HepG2 (cell line): ENCODE measurements at regions not wholly inside any gene's neighbourhood (a gene's known extent, or its start where the extent isn't known, plus 50 kb on each side); places are given as distances from the start of the nearest gene placed in this dataset.

ENCODE experiments used
- ATAC-seq: fragments of 200-7000 bp; cut with Tn5 transposase; 3 replicates; pipeline ENCODE4 v1.9.1; 2020; ENCODE audit warnings: mild to moderate bottlenecking, moderate library complexity
- BruUV-seq: library from RNA; stranded (reverse); fragments of 400-500 nt; replicated peaks from 2 replicates; lab custom pipeline; 2021; lab: Mats Ljungman, UMichigan
- CTCF ChIA-PET: fragments of 300-600 bp; formaldehyde crosslinking; extraction: SDS; loops from one replicate; lab custom pipeline; 2021; ENCODE audit warnings: low total read pairs, inconsistent platforms, low intra/inter-chr PET ratio; lab: Yijun Ruan, JAX
- POLR2A ChIA-PET: fragments of 350-600 bp; sonication (Branson Sonifier 250); formaldehyde crosslinking; loops from one replicate; lab custom pipeline; 2020; ENCODE audit warnings: antibody characterized with exemption, inconsistent platforms; lab: Yijun Ruan, JAX
- DNase-seq: peaks from one replicate; pipeline ENCODE4 v3.0.0-alpha.2; 2015; ENCODE audit warnings: low spot score
- FAIRE-seq: peaks from 3 replicates; lab custom pipeline; 2011; peaks lifted over from hg19 to GRCh38; lab: Jason Lieb, UNC
- H2AFZ ChIP-seq: one replicate; pipeline ENCODE4 v1.6.1; 2011; ENCODE audit warnings: low read length, inconsistent platforms
- H3K27ac ChIP-seq: fragments of 300-600 bp; 3 replicates; pipeline ENCODE4 v1.8.0; 2011; ENCODE audit warnings: mixed run types, mild to moderate bottlenecking, mixed read lengths, low read length, inconsistent platforms; ENCODE audit not compliant: insufficient read depth; ENCODE audit errors: extremely low read length
- H3K27me3 ChIP-seq, 2 experiments: fragments of 200-600 bp in 1 of 2; 2 replicates in 1 of 2; 3 replicates in 1 of 2; pipeline versions ENCODE4 v1.6.0 to v1.8.0; 2011; ENCODE audit warnings: low read length in 2 of 2, mild to moderate bottlenecking in 2 of 2, moderate library complexity in 2 of 2, inconsistent platforms in 1 of 2; ENCODE audit not compliant: insufficient read depth in 2 of 2, control insufficient read depth in 1 of 2
- H3K36me3 ChIP-seq, 2 experiments: fragments of 200-600 bp in 1 of 2; replicated peaks in 1 of 2; 2 replicates in 1 of 2; 3 replicates in 1 of 2; pipeline versions ENCODE4 v1.5.1 to v1.8.0; 2011; ENCODE audit warnings: low read length in 2 of 2, inconsistent platforms in 1 of 2; ENCODE audit not compliant: insufficient read depth in 2 of 2, control insufficient read depth in 1 of 2
- H3K4me1 ChIP-seq: 2 replicates; pipeline ENCODE4 v1.5.1; 2012; ENCODE audit warnings: low read length, inconsistent platforms; ENCODE audit not compliant: insufficient read depth
- H3K4me2 ChIP-seq: 2 replicates; pipeline ENCODE4 v1.6.0; 2011; ENCODE audit warnings: low read depth, low read length, inconsistent platforms
- H3K4me3 ChIP-seq, 3 experiments: fragments of 200-600 bp in 1 of 3; sonication (generic), shearing (Covaris generic) in 1 of 3; replicated peaks in 1 of 3; 2 replicates each; pipeline ENCODE4 v1.5.1; 2011 to 2016; ENCODE audit warnings: low read length in 3 of 3, inconsistent platforms in 2 of 3, low read depth in 2 of 3, mild to moderate bottlenecking in 2 of 3, control low read depth in 1 of 3, mixed read lengths in 1 of 3; ENCODE audit not compliant: insufficient read depth in 1 of 3
- H3K79me2 ChIP-seq: one replicate; pipeline ENCODE4 v1.6.1; 2011; ENCODE audit warnings: low read length, inconsistent platforms; ENCODE audit not compliant: insufficient read depth
- H3K9ac ChIP-seq: 2 replicates; pipeline ENCODE4 v1.6.0; 2011; ENCODE audit warnings: mild to moderate bottlenecking, low read depth, low read length, inconsistent platforms; ENCODE audit not compliant: insufficient read depth
- H3K9me3 ChIP-seq: 2 replicates; pipeline ENCODE4 v1.5.1; 2012; ENCODE audit warnings: mild to moderate bottlenecking, low read length
- H4K20me1 ChIP-seq: 2 replicates; pipeline ENCODE4 v1.6.0; 2011; ENCODE audit warnings: inconsistent platforms, mild to moderate bottlenecking, low read length, moderate library complexity; ENCODE audit not compliant: insufficient read depth
- FOSL2 ChIP-seq: sonication (generic); formaldehyde crosslinking; IDR thresholded peaks from 2 replicates; pipeline ENCODE4 v1.4.0; 2020; ENCODE audit warnings: missing genetic modification reagents
- GABPA ChIP-seq, 2 experiments: IDR thresholded peaks; 2 replicates each; pipeline ENCODE4 v1.6.1; 2011 to 2016; ENCODE audit warnings: low read depth in 2 of 2, low read length in 1 of 2, missing biosample characterization in 1 of 2, missing genetic modification characterization in 1 of 2
- GATAD2A ChIP-seq: IDR thresholded peaks from 2 replicates; pipeline ENCODE4 v1.6.1; 2016
- MAFF ChIP-seq: IDR thresholded peaks from 2 replicates; pipeline ENCODE4 v1.6.1; 2011; ENCODE audit warnings: low read depth, low read length, improper control_type of control experiment
- MAFK ChIP-seq, 2 experiments: IDR thresholded peaks in 1 of 2; conservative IDR thresholded peaks in 1 of 2; 2 replicates each; pipeline ENCODE4 v1.6.1; 2011; ENCODE audit warnings: improper control_type of control experiment in 2 of 2, low read length in 2 of 2
- NFE2L2 ChIP-seq: fragments of 150-350 bp; IDR thresholded peaks from 2 replicates; pipeline ENCODE4 v1.6.1; 2014; ENCODE audit warnings: low read length
- NR2F6 ChIP-seq, 2 experiments: IDR thresholded peaks; 2 replicates each; pipeline ENCODE4 v1.6.1; 2016; ENCODE audit warnings: antibody characterized with exemption in 1 of 2, mild to moderate bottlenecking in 1 of 2
- TEAD3 ChIP-seq: optimal IDR thresholded peaks from 2 replicates; pipeline ENCODE3; 2016; ENCODE audit warnings: borderline replicate concordance
- in situ Hi-C: cut with HindIII; loops from 2 replicates; pipeline ENCODE4 v1.10.0; 2017; ENCODE audit warnings: low pct_unique_long_range_greater_than_20kb; ENCODE audit not compliant: extremely low pct_ligation_motif_present
- intact Hi-C: fragments of 100-400 bp; cut with micrococcal nuclease; formaldehyde crosslinking; loops from one replicate; pipeline ENCODE4 v1.10.0; 2022; ENCODE audit not compliant: unreplicated experiment
- TF ChIP-seq, protein P1 (sequence below): IDR thresholded peaks from 2 replicates; pipeline ENCODE4 v1.4.0; 2020; ENCODE audit warnings: mild to moderate bottlenecking, missing genetic modification reagents

DNA sequence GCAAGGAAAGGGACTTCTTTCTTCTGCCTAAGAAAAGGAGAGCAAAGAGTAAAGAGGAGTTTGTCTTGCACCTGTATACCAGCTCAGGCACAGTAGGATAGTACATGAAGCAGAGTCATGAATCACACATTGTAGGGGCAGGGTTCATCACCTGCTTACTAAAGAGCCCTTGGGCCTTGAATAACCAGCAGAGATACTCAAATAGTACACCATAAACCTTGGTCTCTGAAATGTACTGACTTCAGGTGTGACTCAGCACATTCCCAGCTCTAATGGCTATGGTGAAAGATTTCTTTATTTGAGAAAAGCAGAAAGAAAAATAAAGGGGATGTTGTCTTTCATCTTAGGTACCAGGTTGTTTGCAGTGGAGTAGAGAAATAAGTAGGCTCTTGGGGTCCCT lies 122.8 kb downstream of the KDM5D start:
- ChIA-PET POLR2A (interaction anchor here (1.0 kb wide), 1 partner anchor 54 kb away, joined by 3 read pairs; no protein-coding TSS in a partner anchor), CTCF (no interaction called here)
- peak; percentile 65 for DNase-seq
- no peaks in the 10 kb centered on the region for H3K27me3 ChIP-seq
- no TSS peak for BruUV-seq
- peak; percentile 26 for FAIRE-seq
- H3K9ac ChIP-seq: 0 out of 2 replicates have a peak overlapping the region, but pooled peaks have one; percentile 15
- peak overlapping the region; percentile 47 for H3K4me2 ChIP-seq
- no peaks in the 10 kb centered on the region for H3K79me2 ChIP-seq
- H2AFZ ChIP-seq: peak overlapping the region; percentile 15
- TF ChIP-seq GABPA (IDR thresholded peaks at IDR 0.05; ENCODE audit: low read depth, low read length) (no peak), GABPA (CRISPR knock-in tag; IDR thresholded peaks at IDR 0.05; ENCODE audit: low read depth) (no peak), GATAD2A (CRISPR knock-in tag) (0 out of 2 replicates have a peak, but pooled peaks have one; percentile 25), TEAD3 (CRISPR knock-in tag) (peak; percentile 43), MAFF (peak; percentile 59), MAFK (conservative IDR thresholded peaks at IDR 0.05 in 1 of 2, IDR thresholded peaks at IDR 0.05 in 1 of 2; ENCODE audit: low read length in 2 of 2) (peak; percentile 70 to 81), NFE2L2 (peak; percentile 97), NR2F6 (IDR thresholded peaks at IDR 0.05) (no peak), NR2F6 (CRISPR knock-in tag; IDR thresholded peaks at IDR 0.05) (no peak), FOSL2 (CRISPR knock-in tag) (peak; percentile 41; the same call in 1 of the 2 replicates)
- TF ChIP-seq, protein P1, sequence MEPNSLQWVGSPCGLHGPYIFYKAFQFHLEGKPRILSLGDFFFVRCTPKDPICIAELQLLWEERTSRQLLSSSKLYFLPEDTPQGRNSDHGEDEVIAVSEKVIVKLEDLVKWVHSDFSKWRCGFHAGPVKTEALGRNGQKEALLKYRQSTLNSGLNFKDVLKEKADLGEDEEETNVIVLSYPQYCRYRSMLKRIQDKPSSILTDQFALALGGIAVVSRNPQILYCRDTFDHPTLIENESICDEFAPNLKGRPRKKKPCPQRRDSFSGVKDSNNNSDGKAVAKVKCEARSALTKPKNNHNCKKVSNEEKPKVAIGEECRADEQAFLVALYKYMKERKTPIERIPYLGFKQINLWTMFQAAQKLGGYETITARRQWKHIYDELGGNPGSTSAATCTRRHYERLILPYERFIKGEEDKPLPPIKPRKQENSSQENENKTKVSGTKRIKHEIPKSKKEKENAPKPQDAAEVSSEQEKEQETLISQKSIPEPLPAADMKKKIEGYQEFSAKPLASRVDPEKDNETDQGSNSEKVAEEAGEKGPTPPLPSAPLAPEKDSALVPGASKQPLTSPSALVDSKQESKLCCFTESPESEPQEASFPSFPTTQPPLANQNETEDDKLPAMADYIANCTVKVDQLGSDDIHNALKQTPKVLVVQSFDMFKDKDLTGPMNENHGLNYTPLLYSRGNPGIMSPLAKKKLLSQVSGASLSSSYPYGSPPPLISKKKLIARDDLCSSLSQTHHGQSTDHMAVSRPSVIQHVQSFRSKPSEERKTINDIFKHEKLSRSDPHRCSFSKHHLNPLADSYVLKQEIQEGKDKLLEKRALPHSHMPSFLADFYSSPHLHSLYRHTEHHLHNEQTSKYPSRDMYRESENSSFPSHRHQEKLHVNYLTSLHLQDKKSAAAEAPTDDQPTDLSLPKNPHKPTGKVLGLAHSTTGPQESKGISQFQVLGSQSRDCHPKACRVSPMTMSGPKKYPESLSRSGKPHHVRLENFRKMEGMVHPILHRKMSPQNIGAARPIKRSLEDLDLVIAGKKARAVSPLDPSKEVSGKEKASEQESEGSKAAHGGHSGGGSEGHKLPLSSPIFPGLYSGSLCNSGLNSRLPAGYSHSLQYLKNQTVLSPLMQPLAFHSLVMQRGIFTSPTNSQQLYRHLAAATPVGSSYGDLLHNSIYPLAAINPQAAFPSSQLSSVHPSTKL (CRISPR knock-in tag): peak; percentile 35; the same call in 1 of the 2 replicates
- in situ Hi-C loops: no loop called here
- ATAC-seq: peak; percentile 98
- H3K4me3 ChIP-seq: no peak overlapping the region
- intact Hi-C loops: loop anchor here (2.0 kb wide), 1 partner anchor 59 kb away; no protein-coding TSS in a partner anchor
- no peaks in the 10 kb centered on the region for H3K36me3 ChIP-seq
- peak overlapping the region; percentile 57 for H3K27ac ChIP-seq
- no peaks in the 10 kb centered on the region for H4K20me1 ChIP-seq
- H3K9me3 ChIP-seq: no peaks in the 10 kb centered on the region
- H3K4me1 ChIP-seq: peaks cover 22% of the 10 kb centered on the region
